Natural killer cell (primary cell): ENCODE measurements at regions not wholly inside any gene's neighbourhood (a gene's known extent, or its start where the extent isn't known, plus 50 kb on each side); places are given as distances from the start of the nearest gene placed in this dataset.

Source experiments
- ATAC-seq, 3 donors: fragments of 150-1000 bp in 2 of 3; fragments of 200-7000 bp in 1 of 3; cut with Tn5 transposase; 1 replicate in 1 of 3; 2 replicates in 2 of 3; pipeline ENCODE4 v1.10.0; 2021; ENCODE audit warnings: mild to moderate bottlenecking in 2 of 3, moderate library complexity in 2 of 3
- DNase-seq, 2 donors: peaks; one replicate each; pipeline versions ENCODE4 v3.0.0 to v3.0.0-alpha.2; 2013 to 2021; ENCODE audit warnings: mixed read lengths in 1 of 2
- H3K27ac ChIP-seq: one replicate; pipeline ENCODE4 v1.5.1; 2013; ENCODE audit warnings: mild to moderate bottlenecking, low read length
- H3K27me3 ChIP-seq: one replicate; pipeline ENCODE4 v1.6.1; 2013; ENCODE audit warnings: low read length; ENCODE audit not compliant: control insufficient read depth, insufficient read depth
- H3K36me3 ChIP-seq: one replicate; pipeline ENCODE4 v1.6.1; 2013; ENCODE audit warnings: low read length; ENCODE audit not compliant: control insufficient read depth, insufficient read depth
- H3K4me1 ChIP-seq: one replicate; pipeline ENCODE4 v1.6.1; 2013; ENCODE audit warnings: low read length; ENCODE audit not compliant: control insufficient read depth, insufficient read depth
- H3K4me3 ChIP-seq: one replicate; pipeline ENCODE4 v1.5.1; 2013; ENCODE audit warnings: low read length
- H3K9me3 ChIP-seq: one replicate; pipeline ENCODE4 v1.6.1; 2013; ENCODE audit warnings: low read length; ENCODE audit not compliant: control insufficient read depth, insufficient read depth
- H3K27ac Mint-ChIP-seq, 2 donors: one replicate each; pipeline ENCODE4 v1.8.0; 2022; ENCODE audit warnings: mild to moderate bottlenecking in 2 of 2, mixed read lengths in 2 of 2, moderate library complexity in 1 of 2
- H3K27me3 Mint-ChIP-seq, 2 donors: one replicate each; pipeline ENCODE4 v1.8.0; 2022; ENCODE audit warnings: low read depth in 2 of 2, mixed read lengths in 2 of 2
- H3K36me3 Mint-ChIP-seq: one replicate; pipeline ENCODE4 v1.8.0; 2022; ENCODE audit warnings: mixed read lengths
- H3K4me1 Mint-ChIP-seq, 2 donors: one replicate each; pipeline ENCODE4 v1.8.0; 2022; ENCODE audit warnings: mixed read lengths in 2 of 2
- H3K4me3 Mint-ChIP-seq: one replicate; pipeline ENCODE4 v1.8.0; 2022; ENCODE audit warnings: mild to moderate bottlenecking, moderate library complexity, mixed read lengths
- H3K9me3 Mint-ChIP-seq, 2 donors: one replicate each; pipeline ENCODE4 v1.8.0; 2022; ENCODE audit warnings: mixed read lengths in 2 of 2
- CTCF ChIP-seq: fragments of 200-600 bp; IDR thresholded peaks from one replicate; pipeline ENCODE4 v1.8.0; 2022; ENCODE audit warnings: antibody characterized with exemption
- WGBS: methylation state at CpG from one replicate; pipeline ENCODE4 v1.1.7; 2013; ENCODE audit warnings: missing lambda C conversion rate; ENCODE audit not compliant: insufficient coverage; 5-methylcytosine and 5-hydroxymethylcytosine counted together
- intact Hi-C: fragments of 100-400 bp; cut with micrococcal nuclease; formaldehyde crosslinking; loops from one replicate; pipeline ENCODE4 v1.14.2; 2022

- ATAC-seq (no peak), DNase-seq (no peak)
- no peak for TF ChIP-seq CTCF
- Mint-ChIP-seq H3K9me3 (no peaks in the 10 kb centered on the region), H3K27me3 (peaks cover 0 to 5% of the 10 kb centered on the region in 2 donors), H3K4me1 (no peaks in the 10 kb centered on the region), H3K4me3 (no peak overlapping the region), H3K36me3 (no peaks in the 10 kb centered on the region), H3K27ac (no peak overlapping the region)
- Histone ChIP-seq H3K4me1 (no peaks in the 10 kb centered on the region), H3K27ac (no peak overlapping the region), H3K27me3 (no peaks in the 10 kb centered on the region), H3K36me3 (no peaks in the 10 kb centered on the region), H3K4me3 (no peak overlapping the region), H3K9me3 (no peaks in the 10 kb centered on the region)
- intact Hi-C loops = no loop called here
Observed at GRCh38 chr13:33626407-33626806, 191.5 kb upstream of the RFC3 start.

GRCh38 chr13:33628662-33629061, 189.3 kb upstream of the RFC3 start:
- Mint-ChIP-seq H3K4me1 (no peaks in the 10 kb centered on the region), H3K27me3 (peaks cover 0 to 5% of the 10 kb centered on the region in 2 donors), H3K27ac (no peak overlapping the region), H3K36me3 (no peaks in the 10 kb centered on the region), H3K4me3 (no peak overlapping the region), H3K9me3 (no peaks in the 10 kb centered on the region)
- H3K9me3 ChIP-seq = no peaks in the 10 kb centered on the region
- H3K27ac ChIP-seq = no peak overlapping the region
- no peak for TF ChIP-seq CTCF
- H3K4me3 ChIP-seq = no peak overlapping the region
- ATAC-seq (no peak), DNase-seq (no peak)
- H3K4me1 ChIP-seq = no peaks in the 10 kb centered on the region
- no peaks in the 10 kb centered on the region for H3K36me3 ChIP-seq
- intact Hi-C loops = no loop called here
- H3K27me3 ChIP-seq = peaks cover 2% of the 10 kb centered on the region
- 93% methylated on average over 6 of the region's 6 CpGs for WGBS

GRCh38 chr13:33629605-33630360, 188.2 kb upstream of the RFC3 start:
- TF ChIP-seq CTCF = no peak
- H3K4me1 Mint-ChIP-seq = no peaks in the 10 kb centered on the region
- intact Hi-C loops = no loop called here
- Histone ChIP-seq H3K9me3 (no peaks in the 10 kb centered on the region), H3K27me3 (peaks cover 2% of the 10 kb centered on the region), H3K27ac (no peak overlapping the region), H3K36me3 (no peaks in the 10 kb centered on the region), H3K4me1 (no peaks in the 10 kb centered on the region), H3K4me3 (no peak overlapping the region)
- DNase-seq (no peak), ATAC-seq (no peak)
- H3K36me3 Mint-ChIP-seq = no peaks in the 10 kb centered on the region
- H3K9me3 Mint-ChIP-seq = no peaks in the 10 kb centered on the region
- no peak overlapping the region for H3K4me3 Mint-ChIP-seq
- 98% methylated on average over 2 of the region's 4 CpGs for WGBS
- no peak overlapping the region for H3K27ac Mint-ChIP-seq
- peaks cover 0 to 5% of the 10 kb centered on the region in 2 donors for H3K27me3 Mint-ChIP-seq
